ENCODE measurements at regions not wholly inside any gene's neighbourhood (a gene's known extent, or its start where the extent isn't known, plus 50 kb on each side); places are given as distances from the start of the nearest gene placed in this dataset.

DNA sequence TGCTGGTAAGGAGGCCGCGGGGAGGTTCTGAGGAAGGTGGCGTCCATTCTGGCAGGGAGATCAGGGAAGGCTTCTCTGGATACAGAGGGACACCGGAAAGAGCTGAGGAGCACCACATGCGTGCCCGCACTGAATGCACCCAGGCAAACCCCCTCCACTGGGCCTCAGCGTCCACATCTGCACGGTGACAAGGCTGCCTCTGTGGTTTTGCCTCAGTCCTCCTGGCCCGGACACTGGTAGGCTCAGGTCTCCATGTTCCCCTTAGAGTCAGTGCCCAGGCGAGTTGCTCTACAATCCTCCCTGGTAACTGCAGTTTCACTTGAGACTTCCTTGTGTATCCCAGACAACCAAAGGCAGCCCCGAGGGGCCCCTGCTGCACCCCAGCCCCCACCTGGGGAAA lies 173.3 kb downstream of the MELK start:
- TF ChIP-seq, protein P1, sequence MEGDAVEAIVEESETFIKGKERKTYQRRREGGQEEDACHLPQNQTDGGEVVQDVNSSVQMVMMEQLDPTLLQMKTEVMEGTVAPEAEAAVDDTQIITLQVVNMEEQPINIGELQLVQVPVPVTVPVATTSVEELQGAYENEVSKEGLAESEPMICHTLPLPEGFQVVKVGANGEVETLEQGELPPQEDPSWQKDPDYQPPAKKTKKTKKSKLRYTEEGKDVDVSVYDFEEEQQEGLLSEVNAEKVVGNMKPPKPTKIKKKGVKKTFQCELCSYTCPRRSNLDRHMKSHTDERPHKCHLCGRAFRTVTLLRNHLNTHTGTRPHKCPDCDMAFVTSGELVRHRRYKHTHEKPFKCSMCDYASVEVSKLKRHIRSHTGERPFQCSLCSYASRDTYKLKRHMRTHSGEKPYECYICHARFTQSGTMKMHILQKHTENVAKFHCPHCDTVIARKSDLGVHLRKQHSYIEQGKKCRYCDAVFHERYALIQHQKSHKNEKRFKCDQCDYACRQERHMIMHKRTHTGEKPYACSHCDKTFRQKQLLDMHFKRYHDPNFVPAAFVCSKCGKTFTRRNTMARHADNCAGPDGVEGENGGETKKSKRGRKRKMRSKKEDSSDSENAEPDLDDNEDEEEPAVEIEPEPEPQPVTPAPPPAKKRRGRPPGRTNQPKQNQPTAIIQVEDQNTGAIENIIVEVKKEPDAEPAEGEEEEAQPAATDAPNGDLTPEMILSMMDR (IDR thresholded peaks at IDR 0.05): no peak
- TF ChIP-seq EP300 (IDR thresholded peaks at IDR 0.05) (no peak), POLR2A (IDR thresholded peaks at IDR 0.05) (no peak)

Measured in suprapubic skin (tissue), 3 donors.